ENCODE measurements at regions not wholly inside any gene's neighbourhood (a gene's known extent, or its start where the extent isn't known, plus 50 kb on each side); places are given as distances from the start of the nearest gene placed in this dataset.

DNA sequence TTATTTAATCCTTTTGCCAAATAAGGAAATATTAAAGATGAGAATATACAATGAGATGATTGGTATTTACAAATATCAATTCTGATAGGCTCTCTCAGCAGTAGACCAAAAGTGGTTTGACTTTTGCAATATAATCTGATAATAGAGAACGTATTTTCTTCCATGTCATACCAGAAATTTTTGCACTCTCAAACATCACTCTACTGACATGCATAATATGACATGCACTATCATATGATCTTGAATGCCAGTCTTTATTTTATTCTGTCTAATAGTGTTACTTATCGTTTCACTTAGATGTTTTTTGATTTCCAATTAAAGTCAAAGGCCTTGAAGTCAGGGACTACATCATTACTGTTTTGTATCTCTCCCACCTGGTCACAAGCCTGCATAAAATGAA, 259.2 kb downstream of the PCDH7 start:
- TF ChIP-seq EGR1 (IDR thresholded peaks at IDR 0.05) = no peak
- no peak for TF ChIP-seq MAX (IDR thresholded peaks at IDR 0.05)
- TF ChIP-seq REST (IDR thresholded peaks at IDR 0.05; ENCODE audit: low read depth) = no peak
- TF ChIP-seq FOXM1 (IDR thresholded peaks at IDR 0.05; ENCODE audit: borderline replicate concordance, low read depth) = no peak
- no peak for TF ChIP-seq TAF1 (IDR thresholded peaks at IDR 0.05; ENCODE audit: low read depth)
- no peak for TF ChIP-seq TCF12 (IDR thresholded peaks at IDR 0.05; ENCODE audit: low read depth)
- TF ChIP-seq EP300 (IDR thresholded peaks at IDR 0.05; ENCODE audit: borderline replicate concordance) = no peak
- no peak for TF ChIP-seq NFIC (IDR thresholded peaks at IDR 0.05)
